Ishikawa (cell line): ENCODE measurements at regions not wholly inside any gene's neighbourhood (a gene's known extent, or its start where the extent isn't known, plus 50 kb on each side); places are given as distances from the start of the nearest gene placed in this dataset.

Source experiments
- EP300 ChIP-seq: IDR thresholded peaks from 2 replicates; pipeline ENCODE4 v1.6.1; 2012; ENCODE audit warnings: borderline replicate concordance
- NFIC ChIP-seq: IDR thresholded peaks from 2 replicates; pipeline ENCODE4 v1.6.1; 2012
- YY1 ChIP-seq: IDR thresholded peaks from 2 replicates; pipeline ENCODE4 v1.6.1; 2012; ENCODE audit warnings: low read depth
- ZBTB7A ChIP-seq: IDR thresholded peaks from 2 replicates; pipeline ENCODE4 v1.6.1; 2012; ENCODE audit warnings: low read depth

GRCh38 chr1:172966844-172967540 lies 83.7 kb downstream of the TNFSF18 start:
- TF ChIP-seq EP300 (no peak), ZBTB7A (no peak), NFIC (no peak), YY1 (no peak)
